HepG2 (cell line): ENCODE measurements at regions not wholly inside any gene's neighbourhood (a gene's known extent, or its start where the extent isn't known, plus 50 kb on each side); places are given as distances from the start of the nearest gene placed in this dataset.
"Not testable (repeated sequence)": the region's sequence is repeated elsewhere in the genome, so short reads cannot be mapped to it uniquely, and the experiment has no call there.

Experiments
- EZH2 ChIP-seq: conservative IDR thresholded peaks from 2 replicates; pipeline ENCODE4 v1.6.1; 2012; ENCODE audit warnings: mild to moderate bottlenecking, low read depth, low read length, moderate library complexity
- FOXM1 ChIP-seq: sonication (generic); formaldehyde crosslinking; IDR thresholded peaks from 2 replicates; pipeline ENCODE4 v1.5.0; 2020; ENCODE audit warnings: missing genetic modification reagents
- FOXO1 ChIP-seq: sonication (generic); formaldehyde crosslinking; IDR thresholded peaks from 2 replicates; pipeline ENCODE4 v1.4.0; 2020; ENCODE audit warnings: missing genetic modification reagents
- GLI4 ChIP-seq: sonication (generic); formaldehyde crosslinking; IDR thresholded peaks from 2 replicates; pipeline ENCODE4 v1.5.1; 2020; ENCODE audit warnings: missing genetic modification reagents, mild to moderate bottlenecking, moderate library complexity, borderline replicate concordance
- MYC ChIP-seq: sonication (generic); formaldehyde crosslinking; IDR thresholded peaks from 2 replicates; pipeline ENCODE4 v1.9.0; 2021; ENCODE audit warnings: missing genetic modification reagents, borderline replicate concordance
- MYPOP ChIP-seq: sonication (generic); formaldehyde crosslinking; IDR thresholded peaks from 2 replicates; pipeline ENCODE4 v1.8.1; 2023; ENCODE audit warnings: mild to moderate bottlenecking, moderate library complexity, missing genetic modification reagents
- POLR2A ChIP-seq, 2 experiments: IDR thresholded peaks; 2 replicates each; pipeline ENCODE4 v1.6.1; 2011; ENCODE audit warnings: low read depth in 2 of 2, low read length in 2 of 2, mild to moderate bottlenecking in 1 of 2, moderate library complexity in 1 of 2; ENCODE audit not compliant: insufficient read depth in 1 of 2
- PPARG ChIP-seq: conservative IDR thresholded peaks from 2 replicates; pipeline ENCODE4 v1.6.1; 2016; ENCODE audit warnings: missing biosample characterization, missing genetic modification reagents
- RAD21 ChIP-seq: fragments of 450-650 bp; formaldehyde crosslinking; IDR thresholded peaks from 2 replicates; pipeline ENCODE4 v1.5.0; 2020; ENCODE audit warnings: mild to moderate bottlenecking
- SMAD3 ChIP-seq: sonication (generic); formaldehyde crosslinking; IDR thresholded peaks from 2 replicates; pipeline ENCODE4 v1.4.0; 2020; ENCODE audit warnings: missing genetic modification reagents

- not testable (repeated sequence) for TF ChIP-seq SMAD3 (CRISPR knock-in tag); FOXM1; RAD21 (CRISPR knock-in tag); FOXO1 (CRISPR knock-in tag); POLR2A (IDR thresholded peaks at IDR 0.05; ENCODE audit: insufficient read depth in 1 of 2, low read depth in 2 of 2, low read length in 2 of 2); EZH2; GLI4; MYC (CRISPR knock-in tag); MYPOP (CRISPR knock-in tag)
- 0 out of 2 replicates have a peak, but pooled peaks have one; percentile 26 for TF ChIP-seq PPARG (CRISPR knock-in tag)
Measured at GRCh38 chr3:11916425-11916762, 69.7 kb upstream of the TAMM41 start.
